Left ventricle myocardium superior (tissue), 1 donor: ENCODE measurements at regions not wholly inside any gene's neighbourhood (a gene's known extent, or its start where the extent isn't known, plus 50 kb on each side); places are given as distances from the start of the nearest gene placed in this dataset.

Experiments used
- ATAC-seq: fragments of 200-7000 bp; cut with Tn5 transposase; one replicate; pipeline ENCODE4 v1.9.1; 2020; ENCODE audit warnings: mild to moderate bottlenecking, moderate library complexity
- DNase-seq: peaks from one replicate; pipeline ENCODE4 v3.0.0-alpha.2; 2020
- intact Hi-C: fragments of 100-400 bp; cut with micrococcal nuclease; formaldehyde crosslinking; loops from one replicate; pipeline ENCODE4 v1.11.0; 2022
- donor health status: DM: no; HTN: yes; CAD: no; lungs with severe emphysema.

DNA sequence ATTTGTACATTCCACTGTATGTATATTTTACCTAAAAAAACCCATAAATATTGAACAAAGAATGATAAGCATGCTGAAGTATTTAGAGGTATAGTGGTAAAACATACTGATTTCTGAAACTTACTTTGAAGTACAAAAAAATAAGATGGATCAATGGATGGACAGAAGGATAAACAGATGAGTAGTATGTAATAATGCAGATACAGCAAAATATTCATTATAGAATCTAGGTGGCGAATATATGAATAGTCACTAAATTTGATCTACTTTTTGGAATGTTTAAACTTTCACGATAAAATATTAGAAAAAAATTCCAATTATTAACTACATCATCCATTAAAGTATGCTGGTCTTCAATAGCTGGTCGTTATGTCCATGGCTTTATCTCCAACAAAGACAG, 51.9 kb upstream of the GNB4 start:
- DNase-seq, result no peak
- intact Hi-C loops, result no loop called here

DNA sequence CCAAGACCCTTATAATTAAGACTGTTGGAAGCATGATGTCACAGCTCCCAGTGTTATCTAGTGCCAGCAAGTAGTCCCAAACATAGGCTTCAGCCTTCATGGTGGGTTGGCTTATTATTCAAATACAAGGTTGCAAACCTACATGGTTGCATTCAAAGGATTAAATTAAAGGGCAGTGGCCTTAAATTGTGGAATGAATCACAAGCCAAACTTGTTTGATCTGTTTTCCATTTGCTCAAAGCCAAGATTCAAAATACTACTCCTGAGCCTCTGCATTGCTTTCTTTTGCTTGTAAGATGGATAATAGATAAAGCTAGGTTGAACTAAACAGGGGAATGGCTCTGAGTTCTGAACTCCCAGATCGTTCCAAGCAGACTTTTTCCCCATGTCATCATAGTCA, 52.4 kb upstream of the GNB4 start:
- intact Hi-C loops, result no loop called here
- DNase-seq (no peak), ATAC-seq (no peak)

More for the DNA sequence above, 51.9 kb upstream of the GNB4 start:
- no peak for ATAC-seq

DNA sequence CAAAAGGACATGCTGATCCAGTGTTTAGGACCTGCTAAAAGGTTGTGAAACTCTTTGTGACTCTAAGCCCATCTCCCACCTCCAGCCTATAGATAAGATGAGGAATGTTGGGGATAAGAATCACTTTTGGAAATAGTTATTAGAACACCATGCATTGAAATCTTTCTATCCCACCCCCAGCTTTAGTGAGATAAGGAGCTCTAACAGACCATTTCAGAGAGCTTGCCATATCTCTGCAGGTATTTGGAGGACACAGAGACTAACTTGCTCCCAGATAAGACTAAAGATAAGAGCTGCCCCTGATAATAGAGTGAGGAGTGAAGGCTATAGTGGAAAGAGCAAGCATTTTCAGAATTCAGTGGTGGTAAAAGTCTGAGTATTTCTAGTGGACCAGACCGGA, 53.1 kb upstream of the GNB4 start:
- no peak for DNase-seq
- intact Hi-C loops, result no loop called here
- no peak for ATAC-seq

DNA sequence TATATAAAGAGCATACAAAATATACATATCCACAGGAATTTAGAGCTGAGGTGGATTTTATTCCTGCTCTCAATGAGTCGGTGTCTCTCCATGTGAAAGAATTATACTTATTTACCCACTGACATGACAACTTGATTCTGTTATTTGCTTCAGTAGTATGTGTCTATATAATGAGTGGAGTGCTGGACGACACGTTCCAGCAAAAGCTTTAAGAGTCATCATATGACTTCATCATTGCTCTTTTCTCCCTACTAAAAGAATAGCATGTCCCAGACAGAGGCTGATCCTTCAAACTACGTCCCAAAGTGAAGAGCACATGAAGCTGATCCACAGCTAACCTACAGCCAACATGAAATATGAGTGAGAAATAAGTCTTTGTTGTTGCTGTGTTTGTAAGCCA, 54.3 kb upstream of the GNB4 start:
- intact Hi-C loops, result no loop called here
- DNase-seq (no peak), ATAC-seq (no peak)

DNA sequence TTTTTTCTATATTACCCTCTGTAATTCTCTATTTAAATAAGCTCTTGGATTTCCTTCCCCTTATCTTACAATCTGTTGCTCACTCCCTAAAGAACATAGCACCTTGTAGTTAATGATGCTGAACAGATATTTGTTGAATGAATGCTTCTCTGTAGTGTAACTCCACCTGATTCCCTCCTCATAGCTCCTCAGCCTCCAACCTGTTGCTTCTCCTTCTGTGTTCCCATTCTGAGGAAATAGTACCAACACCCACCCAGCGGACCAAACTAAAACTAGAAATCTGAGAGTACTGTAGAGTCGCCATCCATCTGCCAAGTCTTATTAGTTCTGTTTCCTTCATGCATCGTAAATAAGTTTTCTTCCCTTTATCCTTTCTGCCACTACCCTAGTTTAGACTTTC, 55.5 kb upstream of the GNB4 start:
- no peak for DNase-seq
- ATAC-seq, result no peak
- intact Hi-C loops, result no loop called here

- no peak for ATAC-seq
- no peak for DNase-seq
- intact Hi-C loops, result no loop called here
Measured at GRCh38 chr3:179509701-179510100, 53.0 kb upstream of the ACTL6A start.

GRCh38 chr3:179510496-179510895, 52.2 kb upstream of the ACTL6A start:
- ATAC-seq (no peak), DNase-seq (no peak)
- intact Hi-C loops, result no loop called here

DNA sequence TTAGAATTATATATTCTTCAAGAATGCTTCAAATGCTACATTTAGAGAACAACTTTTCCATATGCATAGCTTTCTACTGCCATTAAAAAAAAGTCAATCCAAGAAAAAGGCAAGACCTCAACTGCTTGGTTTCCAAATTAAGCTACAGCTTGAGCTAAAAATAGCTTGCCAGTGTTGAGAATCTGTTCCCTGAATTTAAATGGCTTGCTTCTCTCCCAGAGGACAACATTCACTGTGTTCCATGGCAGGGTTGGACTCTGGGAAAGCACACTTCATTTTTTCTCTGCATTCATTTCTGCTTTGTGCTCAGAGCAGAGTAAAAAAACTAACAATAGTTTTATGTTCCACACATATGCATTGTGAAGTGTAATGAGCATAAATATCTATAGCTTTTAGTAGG, 50.3 kb upstream of the ACTL6A start:
- DNase-seq (no peak), ATAC-seq (peak; percentile 55)
- intact Hi-C loops, result no loop called here
